ENCODE measurements at regions not wholly inside any gene's neighbourhood (a gene's known extent, or its start where the extent isn't known, plus 50 kb on each side); places are given as distances from the start of the nearest gene placed in this dataset.

DNA sequence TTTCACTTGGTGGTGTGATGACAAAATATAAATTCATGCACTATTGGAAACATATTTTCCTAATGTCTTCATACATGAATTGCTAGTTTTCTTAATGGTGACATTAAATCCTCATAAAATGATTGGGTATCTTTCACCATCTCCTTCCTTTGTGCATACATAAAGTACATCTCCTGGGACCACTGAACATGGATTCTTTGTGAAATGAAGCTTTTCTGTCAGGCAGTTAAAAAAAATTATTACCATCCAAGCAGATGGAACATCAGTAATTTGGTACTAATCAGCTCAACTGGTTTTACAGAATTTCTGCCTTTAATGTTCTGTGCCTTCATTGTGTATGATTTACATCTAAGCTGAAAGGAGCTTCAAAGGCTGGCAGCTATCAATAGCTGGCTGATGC, 891.7 kb upstream of the SLC10A2 start:
- TF ChIP-seq, protein P1, sequence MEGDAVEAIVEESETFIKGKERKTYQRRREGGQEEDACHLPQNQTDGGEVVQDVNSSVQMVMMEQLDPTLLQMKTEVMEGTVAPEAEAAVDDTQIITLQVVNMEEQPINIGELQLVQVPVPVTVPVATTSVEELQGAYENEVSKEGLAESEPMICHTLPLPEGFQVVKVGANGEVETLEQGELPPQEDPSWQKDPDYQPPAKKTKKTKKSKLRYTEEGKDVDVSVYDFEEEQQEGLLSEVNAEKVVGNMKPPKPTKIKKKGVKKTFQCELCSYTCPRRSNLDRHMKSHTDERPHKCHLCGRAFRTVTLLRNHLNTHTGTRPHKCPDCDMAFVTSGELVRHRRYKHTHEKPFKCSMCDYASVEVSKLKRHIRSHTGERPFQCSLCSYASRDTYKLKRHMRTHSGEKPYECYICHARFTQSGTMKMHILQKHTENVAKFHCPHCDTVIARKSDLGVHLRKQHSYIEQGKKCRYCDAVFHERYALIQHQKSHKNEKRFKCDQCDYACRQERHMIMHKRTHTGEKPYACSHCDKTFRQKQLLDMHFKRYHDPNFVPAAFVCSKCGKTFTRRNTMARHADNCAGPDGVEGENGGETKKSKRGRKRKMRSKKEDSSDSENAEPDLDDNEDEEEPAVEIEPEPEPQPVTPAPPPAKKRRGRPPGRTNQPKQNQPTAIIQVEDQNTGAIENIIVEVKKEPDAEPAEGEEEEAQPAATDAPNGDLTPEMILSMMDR (conservative IDR thresholded peaks at IDR 0.05 in 1 of 2, IDR thresholded peaks at IDR 0.05 in 1 of 2; ENCODE audit: low read depth in 1 of 2, low read length in 2 of 2), result no peak
- no peak for TF ChIP-seq EZH2 (IDR thresholded peaks at IDR 0.05; ENCODE audit: low read length, missing control alignments)
